Activated CD8-positive, alpha-beta memory T cell treated with anti-CD3 and anti-CD28 coated beads, Interleukin-2, amount 50 U/mL, for 1 hour (primary cell): ENCODE measurements at regions not wholly inside any gene's neighbourhood (a gene's known extent, or its start where the extent isn't known, plus 50 kb on each side); places are given as distances from the start of the nearest gene placed in this dataset.

Source experiments
- DNase-seq: peaks from one replicate; pipeline ENCODE4 v3.0.0-alpha.2; 2020; ENCODE audit errors: extremely low read depth

- no peak for DNase-seq
These were observed 549.6 kb upstream of the CITED2 start for GRCh38 chr6:139923964-139924475.

GRCh38 chr6:139922236-139922635, 547.8 kb upstream of the CITED2 start:
- no peak for DNase-seq

- DNase-seq = no peak
These were observed 546.3 kb upstream of the CITED2 start for GRCh38 chr6:139920776-139921100.

- DNase-seq = no peak
These were observed 545.8 kb upstream of the CITED2 start for GRCh38 chr6:139920027-139920775.

GRCh38 chr6:139919107-139920026, 544.9 kb upstream of the CITED2 start:
- no peak for DNase-seq

GRCh38 chr6:139917951-139918630, 543.6 kb upstream of the CITED2 start:
- DNase-seq = no peak

- no peak for DNase-seq
These were observed 540.5 kb upstream of the CITED2 start for GRCh38 chr6:139914910-139915309.

- no peak for DNase-seq
These were observed 538.4 kb upstream of the CITED2 start for GRCh38 chr6:139912735-139913400.

- no peak for DNase-seq
These were observed 535.5 kb upstream of the CITED2 start for GRCh38 chr6:139909992-139910391.

- no peak for DNase-seq
These were observed 531.1 kb upstream of the CITED2 start for GRCh38 chr6:139905404-139906052.

- no peak for DNase-seq
These were observed 530.1 kb upstream of the CITED2 start for GRCh38 chr6:139904568-139904967.

GRCh38 chr6:139904158-139904533, 529.7 kb upstream of the CITED2 start:
- DNase-seq = no peak

GRCh38 chr6:139903411-139904157, 529.1 kb upstream of the CITED2 start:
- DNase-seq = no peak

- no peak for DNase-seq
These were observed 520.9 kb upstream of the CITED2 start for GRCh38 chr6:139895205-139895793.

- no peak for DNase-seq
These were observed 519.8 kb upstream of the CITED2 start for GRCh38 chr6:139894271-139894670.

- DNase-seq = no peak
These were observed 517.0 kb upstream of the CITED2 start for GRCh38 chr6:139891471-139891870.

GRCh38 chr6:139888681-139889122, 514.3 kb upstream of the CITED2 start:
- no peak for DNase-seq

GRCh38 chr6:139887275-139887674, 512.8 kb upstream of the CITED2 start:
- DNase-seq = no peak

- no peak for DNase-seq
These were observed 511.9 kb upstream of the CITED2 start for GRCh38 chr6:139886396-139886795.

- no peak for DNase-seq
These were observed 511.5 kb upstream of the CITED2 start for GRCh38 chr6:139885909-139886308.
